GM19239 (cell line): ENCODE measurements at regions not wholly inside any gene's neighbourhood (a gene's known extent, or its start where the extent isn't known, plus 50 kb on each side); places are given as distances from the start of the nearest gene placed in this dataset.
A peak's percentile ranks its signal among the peaks of the same experiment; 100 is the strongest.

Experiments used
- DNase-seq: peaks from one replicate; pipeline ENCODE4 v3.0.0; 2011; ENCODE audit warnings: low spot score; ENCODE audit not compliant: insufficient read length
- FAIRE-seq: peaks from 2 replicates; lab custom pipeline; 2011; peaks lifted over from hg19 to GRCh38; lab: Jason Lieb, UNC

DNA sequence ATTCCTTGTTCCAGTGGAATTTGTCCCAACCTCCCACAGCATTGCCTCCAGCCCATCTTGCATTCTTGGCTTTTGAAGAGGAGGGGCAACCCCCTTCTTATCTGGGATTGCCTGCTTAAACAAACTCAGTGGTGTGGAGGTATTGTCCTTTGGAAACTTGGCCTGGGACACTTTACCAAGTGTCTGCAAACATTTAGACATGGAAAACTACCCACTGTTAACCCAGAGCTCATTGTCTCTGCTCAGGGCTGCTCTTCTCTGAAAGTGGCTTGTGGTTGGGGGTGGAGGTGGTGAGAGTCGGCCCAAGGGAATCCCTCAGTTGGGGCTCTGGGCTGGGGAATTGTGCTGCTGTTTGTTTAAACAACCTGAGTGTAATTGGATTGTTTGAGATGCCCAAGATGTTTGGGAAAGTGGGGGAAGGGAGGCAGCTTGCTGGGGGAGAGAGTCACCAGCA lies 178.3 kb upstream of the GATA6 start:
- FAIRE-seq (no peak), DNase-seq (no peak)

DNA sequence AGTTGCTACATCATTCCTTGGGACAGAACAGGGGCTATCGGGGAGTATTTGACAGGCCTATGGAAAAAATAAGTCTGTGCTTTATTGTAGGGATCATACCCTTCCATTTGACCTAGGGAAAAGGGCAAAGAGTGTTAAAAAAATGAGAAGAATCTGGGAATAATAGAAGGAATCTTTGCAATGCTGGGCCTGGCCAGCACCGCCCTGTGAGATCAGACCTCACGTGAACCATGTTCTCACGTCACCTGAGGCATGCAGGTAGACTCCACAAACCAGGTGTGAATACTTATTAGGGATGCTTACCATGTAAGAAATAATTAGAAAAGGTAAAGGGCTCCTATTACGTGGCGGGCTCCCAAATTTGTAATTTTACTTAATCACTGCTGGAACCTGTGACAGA lies 177.5 kb upstream of the GATA6 start:
- no peak for FAIRE-seq
- DNase-seq = no peak

DNA sequence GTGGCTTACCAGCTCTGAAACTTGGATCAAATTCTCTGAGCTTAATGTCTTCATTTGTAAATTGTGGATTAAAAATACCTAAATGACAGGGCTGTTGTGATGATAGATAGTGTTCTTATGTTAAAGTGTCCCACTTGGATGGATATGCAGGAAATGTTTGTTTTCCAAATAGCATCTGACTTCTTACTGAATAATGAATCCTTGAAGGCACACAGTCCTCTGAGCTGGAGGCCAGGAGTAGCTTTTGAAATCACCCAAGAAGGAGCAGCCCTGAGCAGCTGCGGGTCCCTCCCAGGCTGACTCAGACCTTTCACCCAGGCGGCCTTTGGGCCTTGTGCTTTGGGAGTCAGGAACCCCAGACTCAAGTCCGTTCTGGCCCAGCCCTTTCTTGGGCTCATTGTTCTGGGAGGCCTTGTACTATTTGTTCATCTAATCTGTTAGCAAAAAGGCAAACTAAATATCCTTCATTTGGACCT lies 173.0 kb upstream of the GATA6 start:
- DNase-seq (no peak), FAIRE-seq (no peak)

DNA sequence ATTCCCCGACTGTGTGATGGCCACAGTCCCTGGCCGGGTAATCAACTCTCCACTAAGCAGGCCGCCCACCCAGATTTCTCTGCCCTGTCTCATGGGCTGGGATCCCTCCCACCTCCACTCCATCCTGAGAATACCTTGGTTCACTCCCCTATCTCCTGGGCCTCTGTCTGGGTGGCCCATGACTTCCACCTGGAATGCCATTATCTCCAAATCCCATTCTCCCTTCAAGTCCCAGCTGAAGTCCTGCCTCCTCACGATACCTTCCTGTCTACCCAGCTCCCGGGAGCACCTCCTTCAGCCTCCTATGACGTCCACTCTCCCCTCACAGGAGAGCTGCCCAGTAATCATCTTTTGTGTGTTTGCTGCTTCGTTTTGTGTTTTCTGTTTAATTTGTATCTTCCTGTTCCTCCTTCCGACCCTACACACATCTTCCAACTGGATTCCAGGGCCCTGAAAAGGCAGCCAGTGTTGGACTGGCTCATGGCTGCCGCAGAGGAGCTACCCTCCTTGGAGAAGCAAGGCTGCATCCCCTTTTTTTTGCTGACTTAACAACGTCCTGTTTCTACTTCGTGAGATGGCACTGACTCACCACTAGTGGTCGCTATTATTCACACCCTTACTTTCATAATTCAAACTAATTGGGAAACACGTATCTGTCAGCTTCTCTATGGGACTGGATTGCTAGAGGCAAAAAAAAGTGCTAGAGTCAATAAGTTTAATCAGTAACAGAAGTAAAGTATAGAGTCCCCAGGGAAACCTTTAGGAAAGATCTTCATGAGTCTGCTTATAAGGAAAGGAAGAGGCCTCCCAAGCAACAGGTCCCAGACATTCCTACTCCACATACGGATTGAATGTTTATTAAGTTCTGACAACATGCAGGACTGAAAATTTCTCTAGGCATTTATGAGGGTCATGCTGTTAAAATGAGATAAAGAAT lies 171.9 kb upstream of the GATA6 start:
- peak; percentile 50 for DNase-seq
- FAIRE-seq = peak; percentile 79

DNA sequence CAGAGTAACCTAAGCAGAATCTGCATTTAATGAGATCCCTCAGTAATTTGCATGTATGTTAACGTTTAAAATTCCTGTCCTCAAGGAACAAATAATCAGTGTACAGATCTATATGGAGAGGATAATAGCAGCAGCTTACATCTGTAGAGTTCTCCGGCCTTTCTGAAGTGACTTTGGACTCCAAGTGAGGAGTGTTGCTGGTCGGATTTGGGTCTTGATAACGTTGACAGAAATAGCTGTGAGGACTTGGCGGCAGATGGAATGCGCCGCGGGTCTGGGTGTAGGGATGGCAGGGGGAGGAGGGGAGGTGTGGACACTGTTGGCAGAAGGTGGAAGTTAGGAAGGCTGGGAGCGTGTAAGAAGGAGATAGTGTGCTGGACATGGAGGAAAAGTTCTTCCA lies 170.9 kb upstream of the GATA6 start:
- FAIRE-seq = no peak
- DNase-seq = no peak

DNA sequence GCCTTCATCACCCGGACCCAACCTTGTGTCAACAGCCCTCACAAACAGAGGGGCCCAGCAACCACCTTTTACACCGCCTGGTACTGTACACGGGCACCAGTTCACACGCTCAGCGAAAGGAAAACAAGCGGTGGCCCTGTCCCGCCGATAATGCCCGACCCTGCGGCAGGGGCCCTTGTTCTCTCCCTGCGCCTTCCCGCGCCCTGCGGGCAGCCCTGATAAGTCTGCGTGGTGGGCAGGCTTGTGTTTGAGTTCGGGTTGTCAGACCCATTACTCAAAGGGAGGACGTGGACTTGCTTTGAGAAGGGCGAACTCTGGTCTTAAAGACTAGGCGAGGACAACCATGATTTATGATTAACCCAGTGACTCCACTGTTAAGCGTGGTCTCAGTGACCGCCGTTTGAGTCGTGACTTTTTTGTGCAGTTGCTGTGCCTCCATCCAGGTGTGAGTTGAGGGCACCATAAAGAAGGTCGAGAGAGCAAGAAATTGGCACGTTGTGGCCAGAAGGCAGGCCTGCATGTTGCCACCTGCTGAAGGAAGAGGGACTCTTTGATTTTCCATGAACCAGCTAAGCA lies 167.4 kb upstream of the GATA6 start:
- no peak for FAIRE-seq

DNA sequence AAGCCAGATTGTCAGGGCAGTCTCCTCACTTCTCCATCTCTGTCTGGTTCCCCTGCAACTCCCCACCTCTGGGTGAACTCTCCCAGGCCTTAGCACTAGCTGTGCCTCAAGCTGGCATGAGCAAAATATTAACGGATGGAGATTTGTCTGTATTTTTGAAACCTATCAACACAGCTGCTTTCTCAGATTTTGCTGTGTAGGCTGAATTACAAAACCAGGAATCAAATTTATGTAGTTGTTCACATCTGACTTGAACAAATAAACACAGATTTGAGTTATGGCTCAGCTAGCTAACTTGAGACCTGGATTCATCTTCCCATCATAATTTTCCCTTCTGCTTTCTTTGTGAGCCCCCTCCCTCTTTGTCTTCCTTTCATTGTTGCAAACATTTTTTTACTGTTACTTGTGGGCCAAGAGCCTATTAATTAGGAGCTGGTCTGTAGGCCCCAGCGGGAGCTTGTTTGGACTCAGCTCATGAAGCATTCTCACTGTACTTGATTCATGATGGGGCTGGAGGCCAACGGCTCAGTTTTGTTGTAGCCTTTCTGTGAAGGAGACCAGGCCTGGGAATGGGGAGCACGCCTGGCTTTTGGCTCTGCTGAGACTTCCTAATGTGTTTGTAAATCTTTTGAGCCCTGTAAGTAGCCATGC lies 164.1 kb upstream of the GATA6 start:
- no peak for DNase-seq
- FAIRE-seq = no peak

More for the DNA sequence above, 167.4 kb upstream of the GATA6 start:
- no peak for DNase-seq

DNA sequence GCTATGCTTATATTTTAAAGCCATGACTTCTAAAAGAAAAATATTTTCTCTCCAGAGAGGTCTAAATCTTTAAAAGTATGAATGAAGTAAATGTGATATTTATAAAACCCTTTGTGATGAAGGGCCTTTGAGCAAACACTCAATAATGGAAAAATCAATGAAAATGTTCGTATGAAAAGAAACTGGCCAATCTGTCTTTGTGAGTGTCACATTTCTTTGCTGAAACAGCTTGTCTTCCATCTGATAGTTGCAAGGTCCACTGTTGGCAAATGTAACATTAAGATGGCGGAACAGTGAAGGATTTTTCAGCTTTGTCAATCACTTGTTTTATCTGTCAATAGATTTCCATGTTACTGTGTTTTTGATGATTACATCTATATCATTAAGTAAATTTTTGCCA lies 162.9 kb upstream of the GATA6 start:
- no peak for DNase-seq
- FAIRE-seq = no peak

DNA sequence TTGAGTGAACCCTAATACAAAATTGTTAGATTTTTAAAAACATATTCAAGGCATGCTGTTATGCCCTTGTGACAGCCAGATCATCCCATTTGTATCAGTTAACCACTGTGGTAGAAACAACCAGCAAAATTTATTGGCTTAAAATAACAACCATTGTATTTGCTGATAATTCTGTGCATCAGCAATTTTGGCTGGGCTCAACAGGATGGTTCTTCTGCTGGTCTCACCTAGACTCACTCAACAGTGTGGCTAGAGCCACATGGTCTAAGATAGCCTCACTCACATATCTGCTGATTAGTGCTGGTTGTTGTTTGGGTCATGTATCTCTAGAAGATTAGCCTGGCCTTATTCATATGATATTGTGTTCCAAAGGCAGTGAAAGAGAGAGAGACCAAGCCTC lies 160.1 kb upstream of the GATA6 start:
- DNase-seq (no peak), FAIRE-seq (no peak)

DNA sequence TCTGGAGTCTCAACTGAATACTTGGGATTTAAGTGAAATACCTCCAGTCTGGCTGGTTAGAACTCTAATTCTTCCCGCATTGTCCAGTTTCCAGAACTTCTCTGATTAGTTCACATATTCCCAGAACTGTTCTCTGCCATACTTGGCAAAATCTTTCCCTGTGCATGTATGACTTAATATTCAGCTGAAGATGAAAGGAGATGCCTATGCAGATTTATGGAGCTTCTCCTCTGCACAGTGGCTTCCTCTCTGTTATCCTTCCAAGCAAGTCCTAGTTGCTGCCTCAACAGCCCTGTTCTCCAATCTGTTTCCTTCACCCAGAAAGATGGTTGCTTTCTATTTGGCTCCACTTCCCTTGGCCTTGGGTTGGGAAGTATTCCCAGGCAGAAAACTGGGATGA lies 155.4 kb upstream of the GATA6 start:
- FAIRE-seq (no peak), DNase-seq (no peak)

DNA sequence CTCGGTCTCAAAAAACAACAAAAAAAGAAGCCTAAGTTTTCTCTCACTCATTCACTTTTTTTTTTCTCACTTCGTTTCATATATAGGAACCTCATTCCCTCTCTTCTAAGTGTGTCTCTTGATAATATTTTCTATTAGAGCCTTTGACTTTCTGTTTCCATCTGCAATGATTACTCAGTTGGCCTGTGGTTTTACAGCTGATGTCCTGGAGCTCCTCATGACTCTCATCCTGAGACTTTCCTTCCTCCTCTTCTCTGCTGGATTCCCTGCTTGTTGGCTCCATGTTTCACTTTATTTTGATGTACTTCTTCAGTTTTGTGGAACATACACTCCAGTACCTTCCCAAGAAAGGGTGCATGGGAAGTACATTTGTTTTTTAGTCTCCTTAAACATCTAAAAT lies 154.2 kb upstream of the GATA6 start:
- FAIRE-seq = no peak
- DNase-seq = no peak

DNA sequence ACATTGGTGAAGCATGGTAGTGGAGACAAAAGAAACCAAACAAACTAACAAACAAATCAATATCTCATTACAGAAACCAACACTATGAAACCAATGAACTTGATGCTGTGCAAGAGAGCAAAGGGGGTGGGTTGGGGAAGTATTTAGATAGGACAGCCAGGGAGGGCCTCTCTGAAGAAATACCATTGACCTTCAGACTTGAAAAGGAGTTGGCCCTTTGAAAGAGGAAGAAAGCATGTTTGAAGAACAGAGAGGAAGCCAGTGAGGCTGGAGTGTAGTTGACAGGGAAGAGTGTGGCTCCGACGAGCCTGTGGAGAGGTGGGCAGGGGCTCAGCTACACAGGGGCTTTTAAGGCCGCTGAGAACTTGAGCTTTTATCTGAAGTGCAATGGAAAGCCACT lies 151.0 kb upstream of the GATA6 start:
- FAIRE-seq = no peak

DNA sequence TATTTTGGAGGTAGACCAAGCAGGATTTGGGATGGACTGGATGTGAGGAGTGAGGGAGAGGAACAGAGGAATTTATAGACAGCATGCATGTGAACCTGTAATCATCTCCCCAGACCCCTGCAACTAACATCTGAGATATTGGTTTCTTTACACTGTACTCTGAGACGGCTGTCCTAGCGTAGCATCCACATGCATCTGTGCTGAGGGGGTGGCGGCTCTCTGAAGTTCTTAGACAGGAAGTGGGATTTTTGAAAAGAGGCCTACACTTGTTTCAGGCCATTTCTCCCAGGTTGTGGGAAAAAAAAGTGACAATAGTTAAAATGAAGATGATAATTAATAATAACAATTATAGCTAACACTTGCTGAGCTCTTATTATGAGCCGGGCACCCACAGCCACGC lies 150.2 kb upstream of the GATA6 start:
- FAIRE-seq (no peak), DNase-seq (no peak)

More for the DNA sequence above, 151.0 kb upstream of the GATA6 start:
- no peak for DNase-seq

DNA sequence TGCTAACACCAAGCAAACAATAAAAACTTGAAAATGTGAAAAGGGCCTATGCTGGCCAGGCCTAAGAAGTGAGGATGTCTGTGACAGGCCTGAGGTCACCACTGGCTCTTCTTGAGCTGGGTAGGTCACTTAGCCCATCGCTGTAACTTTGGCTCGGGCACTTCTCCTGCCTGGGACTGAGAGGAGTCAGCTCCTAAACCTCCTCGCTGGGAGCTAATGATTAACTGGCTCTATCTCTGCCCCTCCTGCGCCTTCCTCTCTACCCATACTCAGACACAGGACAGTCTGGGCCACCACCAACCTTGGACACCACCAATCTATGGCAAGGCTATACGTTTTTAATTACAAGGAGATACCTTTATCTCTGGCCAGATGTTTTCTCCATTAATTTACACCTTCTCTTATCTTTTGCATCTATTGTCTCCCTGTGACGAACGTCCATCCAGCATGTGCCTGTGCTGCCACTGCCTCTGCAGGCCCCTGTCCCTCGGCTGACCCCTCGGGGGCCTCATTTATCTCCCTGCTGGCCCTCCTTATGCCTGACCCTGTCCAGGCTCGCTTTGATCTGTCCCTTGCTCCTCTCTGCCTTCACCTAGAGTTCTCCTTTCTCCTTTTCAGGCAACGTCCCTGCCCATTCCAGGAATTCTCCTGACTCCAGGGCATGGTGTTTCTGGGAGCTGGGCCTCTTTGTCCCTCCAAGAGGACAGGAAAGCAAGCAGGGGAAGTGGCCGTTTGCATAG lies 149.1 kb upstream of the GATA6 start:
- FAIRE-seq (no peak), DNase-seq (no peak)

DNA sequence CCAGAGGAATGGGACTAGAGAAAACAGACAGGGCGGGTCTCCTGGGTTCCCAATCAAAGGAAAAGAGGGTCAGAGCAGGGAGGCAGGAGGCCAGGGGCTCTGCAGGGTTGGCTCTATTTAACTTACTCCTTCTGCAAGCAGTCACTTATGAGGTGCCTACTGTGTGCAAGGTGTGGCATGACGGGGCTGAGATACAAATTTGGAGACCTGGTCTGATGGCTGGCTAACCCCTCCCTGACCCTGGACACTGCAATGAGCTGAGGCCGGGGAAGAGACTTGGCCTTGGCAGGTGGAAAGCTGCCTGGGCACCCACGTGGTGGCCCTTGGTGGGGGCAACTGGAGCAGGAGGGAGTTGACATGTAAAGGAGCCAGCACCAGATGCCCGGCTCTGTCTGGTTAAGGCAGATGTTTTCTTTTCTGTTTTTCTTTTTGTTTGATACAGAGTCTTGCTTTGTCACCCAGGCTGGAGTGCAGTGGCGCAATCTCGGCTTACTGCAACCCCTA lies 148.5 kb upstream of the GATA6 start:
- no peak for DNase-seq
- no peak for FAIRE-seq

DNA sequence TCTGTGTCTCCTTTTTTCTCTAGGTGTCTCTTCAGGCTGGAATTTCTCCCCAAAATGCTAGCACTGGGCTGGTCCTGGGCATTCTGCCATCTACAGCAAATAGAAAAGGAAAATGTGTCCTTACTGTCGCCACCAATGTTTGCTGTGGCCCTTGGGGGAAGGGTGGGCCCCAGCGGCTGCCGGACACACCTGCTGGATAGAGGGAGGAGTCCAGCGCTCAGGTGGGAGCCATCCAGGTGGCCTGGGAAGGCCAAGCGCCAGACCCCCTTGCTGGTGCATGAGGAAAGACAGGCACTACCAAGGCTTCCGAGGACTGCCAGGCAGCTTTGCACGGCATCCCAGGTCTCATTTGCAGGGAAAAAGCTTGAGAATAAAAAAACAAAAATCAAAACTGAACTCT lies 147.7 kb upstream of the GATA6 start:
- DNase-seq (no peak), FAIRE-seq (no peak)

DNA sequence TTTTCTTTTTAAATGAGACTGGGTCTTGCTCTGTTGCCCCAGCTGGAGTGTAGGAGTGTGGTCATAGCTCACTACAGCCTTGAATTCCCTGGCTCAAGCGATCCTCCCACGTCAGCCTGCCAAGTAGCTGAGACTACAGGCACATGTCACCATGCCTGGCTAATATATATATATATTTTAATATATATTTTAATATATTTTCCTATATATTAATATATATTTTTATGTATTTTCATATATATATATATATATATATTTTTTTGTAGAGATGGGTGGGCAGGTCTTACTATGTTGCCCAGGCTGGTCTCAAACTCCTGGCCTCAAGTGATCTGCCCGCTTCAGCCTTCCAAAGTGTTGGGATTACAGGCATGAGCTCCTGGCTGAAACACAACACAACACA lies 144.5 kb upstream of the GATA6 start:
- DNase-seq = no peak
- FAIRE-seq = no peak

DNA sequence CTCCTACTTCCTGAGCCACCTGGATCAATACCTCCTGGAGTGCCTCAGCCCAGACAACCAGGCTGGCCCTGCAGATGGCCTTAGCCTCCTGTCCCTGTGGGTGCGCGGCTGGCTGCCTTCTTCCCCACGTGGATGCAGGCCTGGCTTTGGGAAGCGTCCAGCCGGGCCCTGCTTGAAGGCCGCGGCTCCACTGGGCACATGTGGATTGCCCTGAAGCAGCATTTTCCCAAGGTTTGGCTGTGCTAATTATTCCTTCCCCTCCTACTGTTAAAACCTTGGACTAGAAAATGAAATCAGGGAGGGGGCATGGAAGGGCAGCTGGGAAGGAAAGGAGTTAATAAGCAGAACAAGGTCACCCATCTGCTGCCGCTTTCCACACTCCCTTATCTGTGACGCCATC lies 143.0 kb upstream of the GATA6 start:
- no peak for FAIRE-seq
- no peak for DNase-seq

DNA sequence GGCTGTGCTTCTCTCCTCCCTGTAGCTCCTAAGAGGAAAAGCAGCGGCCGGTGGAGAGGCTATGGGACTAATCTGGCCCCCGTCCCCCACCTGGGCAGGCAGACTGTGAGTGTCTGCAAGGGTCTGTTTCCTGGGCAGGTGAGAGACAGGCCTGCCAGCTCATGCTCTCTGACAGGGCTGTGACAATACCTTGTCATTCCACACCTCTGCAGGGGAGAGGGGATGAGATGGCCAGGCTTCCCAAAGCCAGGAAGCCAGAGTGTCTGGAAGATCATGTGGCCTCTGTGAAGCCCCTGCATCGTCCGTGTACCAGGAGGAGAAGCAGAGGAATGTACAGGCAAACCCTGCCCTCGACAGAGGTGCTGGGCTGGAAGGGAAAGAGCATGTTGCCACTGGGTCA lies 142.5 kb upstream of the GATA6 start:
- FAIRE-seq (no peak), DNase-seq (no peak)

DNA sequence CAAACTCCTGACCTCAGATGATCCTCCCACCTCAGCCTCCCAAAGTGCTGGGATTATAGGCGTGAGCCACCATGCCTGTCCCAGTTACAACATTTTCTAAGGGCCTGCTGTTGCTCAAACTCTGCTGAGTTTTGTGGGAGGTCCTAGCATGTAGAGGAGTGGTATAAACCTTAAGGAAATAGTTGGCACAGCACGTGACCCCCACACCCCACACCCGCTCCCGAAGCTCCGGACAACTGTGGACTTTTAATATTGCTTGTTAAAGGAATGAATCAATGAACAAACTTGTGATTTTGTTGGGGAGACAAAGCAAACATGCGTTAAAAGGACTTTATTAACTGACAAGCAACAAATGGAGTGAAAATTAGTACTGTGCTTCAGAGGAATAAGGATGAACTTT lies 137.8 kb upstream of the GATA6 start:
- FAIRE-seq (no peak), DNase-seq (no peak)
